DMS153 treated with DMSO at 0.1 percent for 48 hours (cell line): ENCODE measurements at regions not wholly inside any gene's neighbourhood (a gene's known extent, or its start where the extent isn't known, plus 50 kb on each side); places are given as distances from the start of the nearest gene placed in this dataset.
"Not testable (repeated sequence)": the region's sequence is repeated elsewhere in the genome, so short reads cannot be mapped to it uniquely, and the experiment has no call there.

ENCODE experiments used
- DNase-seq: peaks from one replicate; lab custom pipeline; 2025; ENCODE audit not compliant: unreplicated experiment; lab: John Stamatoyannopoulos, UW

DNA sequence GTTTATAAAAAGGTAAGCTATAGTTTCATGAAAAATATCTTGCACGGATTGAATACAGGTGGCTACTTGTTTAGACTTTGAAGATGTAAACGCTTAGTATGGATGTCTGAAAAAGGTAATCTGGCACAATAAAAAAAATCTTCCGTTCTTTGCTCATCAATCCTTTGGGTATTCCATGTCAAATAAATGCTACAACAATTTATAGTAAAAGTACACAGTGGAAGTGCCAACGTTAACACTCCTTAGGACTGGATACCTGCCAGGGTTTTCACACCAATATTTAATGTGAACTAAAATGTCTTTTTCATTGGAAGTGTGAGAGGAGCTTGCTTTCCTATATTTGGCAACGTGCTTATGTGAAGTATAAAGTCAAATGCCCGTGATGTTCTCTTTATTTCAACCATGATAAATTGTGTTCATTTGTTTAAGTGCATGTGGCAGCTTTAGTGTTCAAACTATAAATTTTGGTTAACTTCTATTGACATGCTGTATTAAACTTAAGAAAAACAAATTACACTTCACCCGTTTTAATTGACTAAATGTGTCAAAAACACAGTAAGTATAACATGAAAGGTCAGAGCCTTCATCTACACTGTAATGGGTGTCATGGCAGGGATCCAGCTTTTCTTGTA is 121.7 kb upstream of the HAND2 start:
- DNase-seq: no peak

DNA sequence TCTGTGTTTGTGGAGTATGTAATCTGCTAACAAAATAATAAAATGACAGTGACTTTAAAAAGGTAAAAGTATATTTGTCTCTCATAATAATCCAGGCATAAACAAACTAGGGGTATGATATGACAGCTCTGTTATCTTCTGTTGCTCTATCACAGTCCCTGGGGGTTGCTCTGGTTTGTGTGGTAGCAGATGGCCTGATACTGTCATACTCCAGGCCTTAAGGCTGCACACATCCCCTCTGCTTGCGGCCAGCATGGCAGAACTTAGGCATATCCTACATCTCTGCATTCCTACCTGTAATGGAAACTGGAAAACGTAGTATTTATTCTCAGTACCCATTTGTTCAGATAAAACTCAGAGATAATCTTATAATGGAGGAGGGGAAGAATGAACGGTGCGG is 117.9 kb upstream of the HAND2 start:
- no peak for DNase-seq

DNA sequence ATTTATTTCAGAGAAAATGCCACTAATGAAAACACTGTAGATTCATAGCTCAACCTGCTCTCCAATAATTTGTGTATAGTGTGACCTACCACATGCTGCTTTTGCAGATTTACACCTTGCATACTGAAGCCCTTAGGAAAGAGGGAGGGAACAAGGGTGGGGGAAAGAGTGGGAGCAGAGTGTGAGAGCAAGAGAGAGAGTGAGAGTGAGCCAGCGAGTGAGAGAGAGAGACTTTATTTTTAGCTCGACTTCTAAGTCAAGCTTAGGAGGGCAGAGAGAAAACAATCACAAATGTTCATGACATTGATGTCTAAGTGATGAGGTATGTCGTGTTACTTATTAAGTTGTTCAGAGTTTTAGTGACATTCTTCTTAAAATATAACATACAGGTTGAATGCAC is 112.5 kb upstream of the HAND2 start:
- DNase-seq: no peak

DNA sequence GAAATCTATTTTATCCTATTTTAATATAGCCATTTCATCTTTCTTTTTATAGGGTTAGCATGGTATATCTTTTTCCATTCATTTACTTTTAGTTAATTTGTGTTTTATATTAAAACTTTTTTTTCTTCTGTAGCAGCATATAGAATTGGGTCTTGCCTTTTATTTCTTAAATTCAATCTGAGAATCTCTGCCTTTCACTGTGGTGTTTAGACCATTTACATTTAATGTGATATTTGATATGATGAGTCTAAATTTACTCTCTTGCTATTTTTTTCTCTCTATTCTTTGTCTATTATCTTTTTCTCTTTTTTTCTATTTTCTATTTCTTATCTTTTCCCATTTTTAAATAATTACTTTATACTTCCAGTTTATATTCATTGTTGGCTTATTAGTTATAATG is 105.4 kb upstream of the HAND2 start:
- no peak for DNase-seq

DNA sequence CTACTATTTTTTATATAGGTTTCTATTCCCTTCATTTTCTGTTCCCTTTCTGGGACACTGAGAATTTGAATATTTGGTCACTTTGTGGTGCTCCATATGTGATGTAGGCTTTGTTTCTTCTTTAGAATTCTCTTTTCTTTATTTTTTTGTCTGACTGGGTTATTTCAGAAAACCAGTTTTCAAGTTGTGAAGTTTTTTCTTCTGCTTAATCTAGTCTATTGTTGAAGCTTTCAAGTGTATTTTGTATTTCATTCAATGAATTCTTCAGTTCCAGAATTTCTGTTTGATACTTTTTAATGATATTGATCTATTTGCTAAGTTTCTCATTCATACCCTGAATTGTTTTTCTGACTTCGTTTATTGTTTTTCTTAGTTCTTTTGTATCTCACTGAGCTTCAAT is 96.2 kb upstream of the HAND2 start:
- no peak for DNase-seq

DNA sequence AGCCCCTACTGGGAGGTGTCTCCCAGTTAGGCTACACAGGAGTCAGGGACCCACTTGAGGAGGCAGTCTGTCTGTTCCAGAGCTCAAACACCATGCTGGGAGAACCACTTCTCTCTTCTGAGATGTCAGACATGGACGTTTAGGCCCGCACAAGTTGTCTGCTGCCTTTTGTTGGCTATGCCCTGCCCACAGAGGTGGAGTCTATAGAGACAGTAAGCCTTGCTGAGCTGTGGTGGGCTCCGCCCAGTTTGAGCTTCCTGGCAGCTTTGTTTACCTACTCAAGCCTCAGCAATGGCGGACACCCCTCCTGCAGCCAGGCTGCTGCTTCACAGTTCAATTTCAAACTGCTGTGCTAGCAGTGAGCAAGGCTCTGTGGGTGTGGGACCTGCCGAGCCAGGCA is 88.6 kb upstream of the HAND2 start:
- DNase-seq: not testable (repeated sequence)

DNA sequence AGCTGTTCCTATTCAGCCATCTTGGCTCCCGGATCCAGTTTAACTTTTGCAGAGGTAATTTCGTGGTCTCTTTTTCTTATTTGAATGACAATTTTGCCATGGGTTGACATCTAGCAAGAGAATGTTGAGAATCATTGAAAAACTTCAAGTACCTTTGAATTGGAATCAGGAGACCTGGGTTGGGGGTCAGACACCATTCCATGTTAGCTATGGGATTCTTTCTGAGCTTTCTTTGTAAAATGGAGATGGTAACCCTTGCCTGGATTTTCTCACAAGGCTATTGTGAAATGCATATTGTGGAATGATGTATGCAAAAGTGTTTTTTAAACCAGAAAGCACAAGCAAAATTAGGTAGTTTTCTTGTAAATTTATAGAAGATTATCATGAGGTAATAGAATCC is 79.1 kb upstream of the HAND2 start:
- no peak for DNase-seq

DNA sequence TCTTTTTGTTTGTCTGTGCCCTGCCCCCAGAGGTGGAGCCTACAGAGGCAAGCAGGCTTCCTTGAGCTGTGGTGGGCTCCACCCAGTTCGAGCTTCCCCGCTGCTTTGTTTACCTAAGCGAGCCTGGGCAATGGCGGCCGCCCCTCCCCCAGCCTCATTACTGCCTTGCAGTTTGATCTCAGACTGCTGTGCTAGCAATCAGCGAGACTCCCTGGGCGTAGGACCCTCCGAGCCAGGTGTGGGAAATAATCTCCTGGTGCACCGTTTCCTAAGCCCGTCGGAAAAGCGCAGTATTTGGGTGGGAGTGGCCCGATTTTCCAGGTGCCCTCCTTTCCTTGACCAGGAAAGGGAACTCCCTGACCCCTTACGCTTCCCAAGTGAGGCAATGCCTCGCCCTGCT is 78.6 kb upstream of the HAND2 start:
- not testable (repeated sequence) for DNase-seq

DNA sequence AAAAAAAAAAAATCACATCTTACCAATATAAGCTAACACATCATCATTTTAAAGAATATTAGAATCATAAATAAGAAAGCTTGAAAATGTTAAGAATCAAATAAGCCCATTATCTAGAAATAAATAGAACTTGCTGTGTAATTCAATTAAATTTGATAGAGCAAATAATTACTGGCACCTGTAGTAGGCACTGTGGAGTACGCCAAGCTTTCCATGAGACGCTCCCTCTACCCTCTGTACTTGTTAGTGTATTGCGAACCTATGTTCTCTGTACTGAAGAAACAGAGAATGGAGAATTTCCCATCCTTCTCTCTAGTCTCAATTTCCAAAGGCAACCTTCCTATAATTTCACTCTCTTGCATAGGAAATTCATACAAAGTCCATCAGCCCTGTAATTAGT is 61.7 kb upstream of the HAND2 start:
- DNase-seq: no peak

DNA sequence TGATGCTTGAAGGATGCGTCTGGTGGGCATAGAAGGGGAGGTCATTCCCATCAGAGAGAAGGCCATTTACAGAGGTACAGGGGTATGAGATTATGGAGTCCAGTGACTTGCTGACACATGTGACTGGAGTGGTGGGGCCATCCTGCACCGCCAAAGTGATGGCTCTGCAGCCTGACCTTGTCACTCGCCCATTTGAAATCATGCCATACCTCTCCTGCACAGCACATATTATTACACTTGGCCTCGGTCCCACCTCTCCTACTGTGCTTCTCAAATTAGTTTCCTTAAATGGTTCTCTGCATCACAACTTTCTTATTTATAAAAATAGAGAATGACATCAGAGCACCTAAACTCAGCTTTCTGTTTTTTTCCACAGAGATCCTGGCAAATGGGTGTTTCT is 60.7 kb upstream of the HAND2 start:
- no peak for DNase-seq

DNA sequence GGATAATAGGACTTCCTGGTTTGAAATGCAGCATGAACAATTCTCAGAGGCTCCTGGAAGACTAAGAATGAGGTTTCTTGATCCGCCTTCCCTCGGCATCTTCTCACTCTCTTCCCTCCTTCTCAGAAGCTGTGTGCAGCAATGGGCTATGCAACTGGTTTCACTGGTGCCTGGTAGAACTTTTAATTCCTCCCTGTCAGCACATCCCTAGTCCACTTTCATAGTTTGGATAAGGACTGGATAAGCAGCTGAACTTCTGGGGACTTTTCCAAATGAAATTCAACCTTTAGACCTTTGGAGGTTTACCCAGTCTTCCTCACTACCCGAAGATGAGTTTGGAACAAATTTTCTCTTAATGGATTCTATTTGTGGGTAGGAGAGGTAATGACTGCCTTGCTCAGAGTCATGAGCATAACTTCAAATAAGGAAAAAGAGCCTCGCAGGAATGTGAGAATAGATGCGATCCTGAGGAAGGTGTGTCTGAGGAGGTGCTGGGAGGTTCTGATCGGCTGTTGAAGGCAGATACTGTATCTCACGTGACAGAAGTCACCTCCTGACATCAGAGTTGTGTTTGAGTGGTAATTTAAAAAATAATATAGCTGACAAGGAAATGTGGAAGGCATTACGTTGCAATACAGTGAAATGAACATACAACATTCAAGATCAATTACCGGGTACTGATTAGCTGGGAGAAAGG is 56.0 kb upstream of the HAND2 start:
- DNase-seq: no peak

DNA sequence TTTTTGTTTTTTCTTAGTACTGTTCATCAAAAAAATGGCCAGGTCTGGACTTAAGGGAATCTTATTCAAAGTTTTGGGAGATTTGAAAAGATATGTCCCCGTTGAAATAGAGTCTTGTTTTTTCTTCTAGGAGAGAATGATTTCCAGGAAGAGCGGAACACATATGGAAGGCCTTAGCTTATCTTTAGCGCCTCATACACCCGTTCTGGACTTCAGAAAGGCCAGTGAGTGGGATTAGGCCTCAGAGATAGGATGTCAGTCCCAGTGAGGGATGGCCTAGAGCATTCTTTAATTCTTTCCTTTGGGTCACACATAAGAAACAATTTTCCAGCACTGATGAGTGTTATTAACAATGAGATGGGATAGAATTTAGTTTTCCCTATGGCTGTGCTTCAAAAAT is 54.5 kb upstream of the HAND2 start:
- no peak for DNase-seq
